ENCODE measurements at regions not wholly inside any gene's neighbourhood (a gene's known extent, or its start where the extent isn't known, plus 50 kb on each side); places are given as distances from the start of the nearest gene placed in this dataset.

GRCh38 chr4:134298313-134298712, 96.7 kb upstream of the PABPC4L start:
- no peak for DNase-seq (ENCODE audit: low read depth in 4 of 4, low spot score in 3 of 4)

DNA sequence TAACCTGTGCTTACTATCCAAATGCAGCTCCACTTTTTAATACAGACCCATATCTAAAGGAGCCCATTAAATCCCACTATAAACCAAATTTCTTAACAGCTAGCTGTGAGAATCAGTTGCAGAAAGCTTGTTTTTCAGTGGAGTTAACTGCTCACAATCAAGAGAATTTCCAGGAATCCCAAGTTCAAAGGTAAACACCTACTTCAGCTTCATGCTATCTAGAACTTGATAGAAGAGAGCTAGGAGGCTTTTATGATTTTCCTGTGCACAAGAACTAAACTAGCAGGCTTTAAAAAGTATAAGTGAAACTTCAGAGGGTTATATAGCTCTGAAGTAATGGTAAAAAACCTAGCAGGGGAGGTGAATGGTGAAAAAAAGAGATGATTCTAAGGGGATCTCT, 96.2 kb upstream of the PABPC4L start:
- DNase-seq (ENCODE audit: low read depth in 4 of 4, low spot score in 3 of 4) = no peak

DNA sequence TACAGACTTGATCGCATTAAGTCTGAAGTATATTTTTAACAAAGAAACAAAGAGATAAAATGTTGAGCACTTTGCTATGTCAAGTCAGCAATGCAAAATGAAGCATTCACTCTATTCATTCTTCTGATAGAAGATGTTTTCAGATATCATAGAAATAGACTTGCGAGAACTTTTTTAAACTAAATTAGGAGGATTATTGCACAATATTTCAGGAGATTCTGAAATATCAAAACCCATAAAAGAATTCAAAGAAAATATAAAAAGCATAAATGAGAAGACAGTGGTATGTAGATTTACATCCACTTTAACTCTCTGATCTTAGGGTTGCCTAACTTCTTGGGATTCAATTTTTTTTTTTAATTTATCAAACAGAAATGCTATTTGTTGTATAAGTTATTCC, 81.1 kb upstream of the PABPC4L start:
- no peak for DNase-seq (ENCODE audit: low read depth in 4 of 4, low spot score in 3 of 4)

GRCh38 chr4:134278675-134279074, 77.1 kb upstream of the PABPC4L start:
- no peak for DNase-seq (ENCODE audit: low read depth in 4 of 4, low spot score in 3 of 4)

DNA sequence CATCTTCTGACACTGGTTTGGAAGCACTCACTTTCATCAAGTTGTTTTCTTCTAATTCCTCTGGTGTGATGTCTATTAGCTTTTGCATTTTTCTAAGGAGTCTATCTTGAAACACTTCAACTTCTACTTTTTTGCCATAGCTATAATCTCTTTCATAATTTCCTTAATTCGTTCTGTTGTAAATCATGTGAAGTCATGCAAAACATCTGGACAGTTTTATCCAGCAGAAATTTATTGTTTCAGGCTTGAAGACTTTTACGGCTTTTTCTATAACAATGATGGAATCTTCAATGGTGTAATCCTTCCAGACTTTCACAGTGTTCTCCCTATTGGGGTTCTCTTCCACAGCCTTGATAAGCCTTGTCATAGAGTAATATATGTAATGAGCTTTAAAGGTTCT, 74.9 kb upstream of the PABPC4L start:
- DNase-seq (ENCODE audit: low read depth in 4 of 4, low spot score in 3 of 4) = no peak

- DNase-seq (ENCODE audit: low read depth in 4 of 4, low spot score in 3 of 4) = no peak
Measured at GRCh38 chr4:134260126-134260525, 58.5 kb upstream of the PABPC4L start.

All from right renal pelvis (tissue), 4 donors.